PC-3 (cell line): ENCODE measurements at regions not wholly inside any gene's neighbourhood (a gene's known extent, or its start where the extent isn't known, plus 50 kb on each side); places are given as distances from the start of the nearest gene placed in this dataset.

Experiments
- EZH2 ChIP-seq: fragments of 300-600 bp; sonication (generic); IDR thresholded peaks from one replicate; pipeline ENCODE4 v1.6.1; 2017; ENCODE audit warnings: antibody characterized with exemption, mild to moderate bottlenecking, low read length; ENCODE audit not compliant: unreplicated experiment
- TF ChIP-seq, protein P1 (sequence below): fragments of 300-600 bp; sonication (generic); conservative IDR thresholded peaks from 2 replicates; pipeline ENCODE4 v1.5.1; 2017; ENCODE audit warnings: antibody characterized with exemption, low read depth, mild to moderate bottlenecking, low read length

DNA sequence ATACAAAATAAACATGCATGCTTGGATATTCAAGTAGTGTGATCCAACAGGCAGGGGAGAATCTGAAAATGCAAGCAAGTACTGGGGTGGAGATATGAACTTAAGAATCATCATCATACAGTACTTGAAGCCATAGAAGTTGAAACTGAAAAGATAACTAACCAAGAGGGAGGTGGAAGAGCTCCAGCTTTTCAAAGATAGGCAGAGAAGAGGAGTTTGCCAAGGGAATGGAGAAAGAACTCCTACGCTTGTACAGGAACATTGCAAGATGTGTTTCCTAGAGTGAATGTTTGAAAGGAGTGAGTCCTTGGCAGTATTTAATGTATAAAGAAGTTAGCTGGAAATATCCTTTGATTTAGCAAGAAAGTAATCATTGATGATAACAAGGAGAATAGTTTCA lies 106.2 kb upstream of the FRMPD4 start:
- TF ChIP-seq, protein P1, sequence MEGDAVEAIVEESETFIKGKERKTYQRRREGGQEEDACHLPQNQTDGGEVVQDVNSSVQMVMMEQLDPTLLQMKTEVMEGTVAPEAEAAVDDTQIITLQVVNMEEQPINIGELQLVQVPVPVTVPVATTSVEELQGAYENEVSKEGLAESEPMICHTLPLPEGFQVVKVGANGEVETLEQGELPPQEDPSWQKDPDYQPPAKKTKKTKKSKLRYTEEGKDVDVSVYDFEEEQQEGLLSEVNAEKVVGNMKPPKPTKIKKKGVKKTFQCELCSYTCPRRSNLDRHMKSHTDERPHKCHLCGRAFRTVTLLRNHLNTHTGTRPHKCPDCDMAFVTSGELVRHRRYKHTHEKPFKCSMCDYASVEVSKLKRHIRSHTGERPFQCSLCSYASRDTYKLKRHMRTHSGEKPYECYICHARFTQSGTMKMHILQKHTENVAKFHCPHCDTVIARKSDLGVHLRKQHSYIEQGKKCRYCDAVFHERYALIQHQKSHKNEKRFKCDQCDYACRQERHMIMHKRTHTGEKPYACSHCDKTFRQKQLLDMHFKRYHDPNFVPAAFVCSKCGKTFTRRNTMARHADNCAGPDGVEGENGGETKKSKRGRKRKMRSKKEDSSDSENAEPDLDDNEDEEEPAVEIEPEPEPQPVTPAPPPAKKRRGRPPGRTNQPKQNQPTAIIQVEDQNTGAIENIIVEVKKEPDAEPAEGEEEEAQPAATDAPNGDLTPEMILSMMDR = no peak
- no peak for TF ChIP-seq EZH2
